GM19351 (cell line): ENCODE measurements at regions not wholly inside any gene's neighbourhood (a gene's known extent, or its start where the extent isn't known, plus 50 kb on each side); places are given as distances from the start of the nearest gene placed in this dataset.

Experiments
- ATAC-seq: cut with Tn5 transposase; IDR thresholded peaks from one replicate; pipeline ENCODE4 v1.9.1; 2021; ENCODE audit warnings: mild to moderate bottlenecking, moderate library complexity; ENCODE audit not compliant: unreplicated experiment

DNA sequence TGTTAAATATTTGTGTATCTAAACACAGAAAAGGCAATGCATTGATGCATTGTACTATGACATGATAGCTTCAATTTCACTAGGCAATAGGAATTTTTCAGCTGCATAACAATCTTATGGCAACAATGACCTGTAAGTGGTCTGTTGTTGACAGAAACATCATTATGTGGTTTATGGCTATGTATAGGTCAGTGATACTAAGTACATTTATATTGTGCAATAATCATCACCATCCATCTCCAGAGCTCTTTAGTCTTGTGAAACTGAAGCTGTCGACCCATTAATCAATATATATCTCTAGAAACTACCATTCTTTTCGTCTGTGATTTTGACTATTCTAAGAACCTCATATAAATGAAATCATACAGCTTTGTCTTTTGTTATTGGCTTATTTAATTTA lies 200.1 kb upstream of the ZNF717 start:
- ATAC-seq = no peak

DNA sequence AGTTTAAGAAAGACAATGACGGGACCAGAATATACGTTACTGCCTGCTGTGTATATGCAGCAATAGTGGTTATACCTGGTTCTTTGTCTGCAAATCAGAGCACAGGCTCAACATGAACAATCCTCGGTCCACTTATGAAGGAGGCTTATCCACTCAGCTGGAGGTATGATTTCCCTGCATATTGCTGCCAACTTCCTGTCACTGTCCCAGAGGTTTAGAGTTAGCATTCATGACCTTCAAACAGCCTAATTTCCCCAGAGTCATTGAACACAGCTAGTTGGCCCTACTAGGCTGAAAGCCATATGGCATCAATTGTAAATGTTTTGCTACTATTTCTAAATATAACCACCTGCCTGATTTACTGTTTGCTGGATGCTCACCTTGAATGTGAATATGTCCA lies 224.9 kb upstream of the ZNF717 start:
- ATAC-seq = no peak

DNA sequence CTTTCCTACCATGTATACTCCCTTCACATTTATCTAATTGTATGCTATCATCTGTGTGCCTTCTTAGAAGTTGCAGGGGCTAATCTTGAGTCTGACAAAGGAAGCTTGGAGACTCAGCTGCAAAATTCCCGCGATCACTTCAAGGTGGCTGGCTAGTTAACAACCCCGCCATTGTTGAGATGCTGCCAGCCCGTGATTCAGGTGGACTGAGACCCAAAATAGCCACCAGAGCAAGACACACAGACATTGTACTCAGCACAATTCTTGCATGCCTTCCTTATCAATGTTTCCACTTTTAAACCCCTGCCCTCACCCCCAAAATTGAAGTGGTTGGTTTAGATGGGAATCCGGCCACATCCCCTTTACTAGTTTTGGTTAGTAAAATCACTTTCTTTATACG lies 225.8 kb upstream of the ZNF717 start:
- no peak for ATAC-seq

DNA sequence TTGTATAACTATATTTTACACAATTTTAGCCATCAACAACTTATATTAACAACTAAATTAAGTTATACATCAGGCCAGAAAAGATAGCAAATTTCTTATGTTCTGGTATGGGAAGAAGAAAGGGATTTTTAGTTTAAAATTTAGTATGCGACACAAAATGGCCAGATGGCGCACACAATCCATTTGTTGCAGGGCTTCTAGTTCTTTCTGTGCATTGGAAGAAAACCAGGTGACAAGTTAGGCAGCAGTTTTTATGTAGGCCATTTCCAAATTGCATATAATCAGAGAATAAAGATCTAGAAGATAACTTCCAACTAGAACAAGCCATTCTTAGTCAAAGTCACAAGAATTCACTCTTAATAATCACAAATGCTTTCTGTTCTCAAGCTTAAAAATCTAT lies 230.1 kb upstream of the ZNF717 start:
- ATAC-seq = no peak

DNA sequence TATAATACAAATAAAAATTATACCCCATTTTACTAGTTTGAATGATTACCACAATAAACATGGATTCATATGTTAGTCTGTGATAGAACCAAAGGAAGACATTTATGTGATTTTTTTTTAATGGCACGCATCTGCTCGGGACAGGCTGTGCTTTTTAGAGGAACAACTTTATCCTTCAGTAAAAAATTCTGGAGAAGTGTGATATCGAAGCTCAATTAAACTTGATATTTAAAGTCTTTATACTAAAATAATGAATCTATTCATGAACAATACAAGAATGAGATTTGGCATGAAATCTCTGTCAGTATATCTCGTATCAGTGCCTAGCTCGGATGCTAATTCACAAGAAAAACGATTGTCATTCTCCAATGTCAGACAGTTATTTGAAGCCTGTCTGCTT lies 230.8 kb upstream of the ZNF717 start:
- ATAC-seq = no peak

DNA sequence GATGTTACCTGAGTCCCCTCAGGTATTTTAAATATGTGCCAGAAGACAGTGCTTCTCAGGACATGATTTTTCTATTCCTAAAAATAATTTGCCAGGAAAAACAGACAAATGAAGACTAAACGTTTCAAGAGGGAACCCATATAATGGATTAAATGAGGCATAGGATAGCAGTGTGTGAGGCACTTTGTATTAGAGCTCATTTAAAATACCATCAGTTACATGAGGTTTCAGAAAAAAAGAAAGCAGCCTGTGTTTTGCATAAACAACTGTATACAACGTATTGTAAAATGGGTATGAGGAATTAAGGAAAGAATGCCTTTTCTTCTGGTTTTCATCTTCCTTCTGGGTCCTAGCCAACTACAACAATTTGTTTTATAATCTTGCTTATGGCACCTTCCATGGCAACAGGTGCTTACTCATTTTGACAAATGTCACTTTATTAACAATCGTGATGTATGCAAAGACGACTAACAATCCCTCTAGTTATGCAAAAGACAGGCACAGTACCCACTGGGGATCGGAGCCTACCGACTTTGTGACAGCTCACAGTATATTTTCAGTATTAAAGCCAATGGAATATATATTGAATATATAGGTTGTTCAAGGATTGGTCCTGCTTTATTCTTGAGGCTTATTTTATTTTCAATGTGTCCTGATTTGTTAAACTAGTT lies 231.6 kb upstream of the ZNF717 start:
- no peak for ATAC-seq

DNA sequence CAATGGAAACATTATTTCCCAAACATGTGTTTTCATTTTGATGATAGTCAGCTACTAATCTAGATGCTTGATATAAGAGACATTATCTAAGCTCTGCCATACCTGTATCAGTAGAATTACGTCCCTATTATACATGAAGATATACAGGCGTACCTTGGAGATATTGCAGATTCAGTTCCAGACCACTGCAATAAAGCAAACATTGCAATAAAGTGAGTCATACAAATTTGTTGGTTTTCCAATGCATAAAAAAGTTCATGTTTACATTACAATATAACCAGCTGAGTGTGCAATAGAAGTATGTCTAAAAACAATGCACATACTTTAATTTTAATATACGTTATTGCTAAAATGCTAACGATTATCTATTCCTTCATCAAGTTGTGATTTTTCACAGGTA lies 236.0 kb upstream of the ZNF717 start:
- no peak for ATAC-seq

DNA sequence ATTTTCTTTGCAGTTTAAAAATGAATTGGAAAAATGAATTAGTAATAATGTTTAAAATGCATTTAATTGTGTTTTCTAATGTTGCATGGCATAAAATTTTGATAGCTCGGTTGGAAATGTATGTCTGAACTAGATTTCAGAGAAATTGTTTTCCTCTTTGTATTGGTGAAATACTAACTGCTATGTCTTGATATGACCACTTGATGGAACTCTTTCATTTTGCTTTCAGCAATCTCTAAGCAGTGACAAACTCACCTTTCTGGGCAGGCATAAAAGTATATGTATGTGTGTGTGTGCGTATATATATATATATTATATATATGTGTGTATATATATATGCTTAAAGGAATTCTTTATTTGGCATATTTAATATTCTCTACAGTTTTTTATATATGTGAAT lies 239.3 kb upstream of the ZNF717 start:
- no peak for ATAC-seq

DNA sequence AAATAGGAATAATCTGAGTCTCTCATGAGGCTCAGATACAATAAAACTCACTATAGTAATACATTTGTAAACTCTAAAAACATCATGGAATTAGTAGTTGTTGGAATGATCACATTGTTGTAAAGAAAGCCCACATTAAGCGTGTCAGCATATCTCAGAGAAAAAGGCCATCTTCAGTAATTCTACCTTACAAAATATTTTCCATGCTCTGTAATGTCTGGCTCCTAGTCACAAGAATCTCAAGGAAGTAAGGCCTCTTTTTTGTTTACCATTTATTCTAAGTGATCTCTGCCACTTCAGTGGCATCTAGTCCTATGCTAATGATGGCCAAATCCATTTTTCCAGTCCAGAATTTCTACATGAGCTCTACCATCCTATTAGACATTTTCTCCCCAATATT lies 240.2 kb upstream of the ZNF717 start:
- ATAC-seq = no peak

DNA sequence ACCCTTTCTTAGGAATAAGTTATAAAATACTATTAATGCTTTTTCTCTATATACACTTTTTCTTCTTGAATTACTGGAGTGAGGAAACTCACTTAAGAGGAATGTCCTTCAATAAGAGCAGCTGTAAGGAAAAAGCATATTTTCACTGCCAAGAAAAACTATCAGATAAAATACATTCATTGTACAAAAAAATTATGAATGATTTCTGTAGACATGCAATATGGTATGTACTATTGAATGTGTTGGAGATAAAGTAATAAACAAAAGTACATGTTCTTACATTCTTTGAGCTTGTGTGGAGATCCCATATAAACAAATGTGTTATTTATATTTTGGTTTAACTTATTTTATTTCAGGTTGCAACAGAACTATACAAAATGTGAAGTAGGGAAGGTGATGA lies 241.0 kb upstream of the ZNF717 start:
- no peak for ATAC-seq

DNA sequence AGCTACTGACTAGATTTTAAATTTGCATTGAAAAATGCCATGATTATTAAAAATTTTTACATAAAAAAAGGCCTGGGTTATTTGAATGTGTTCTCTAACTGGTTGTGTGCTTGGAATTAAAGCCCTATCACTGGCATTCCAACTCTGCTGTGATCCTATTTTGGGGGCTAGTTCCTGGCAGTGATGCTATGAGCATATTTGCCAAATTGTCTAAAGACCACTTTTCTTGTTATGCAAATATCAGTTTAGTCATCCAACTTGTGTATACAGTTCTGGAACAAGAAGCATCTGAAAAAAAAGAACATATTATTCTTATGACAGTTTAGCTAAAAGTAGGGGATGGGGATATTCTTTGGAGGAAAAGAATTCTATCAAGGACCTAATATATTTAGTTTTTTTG lies 243.4 kb upstream of the ZNF717 start:
- no peak for ATAC-seq

DNA sequence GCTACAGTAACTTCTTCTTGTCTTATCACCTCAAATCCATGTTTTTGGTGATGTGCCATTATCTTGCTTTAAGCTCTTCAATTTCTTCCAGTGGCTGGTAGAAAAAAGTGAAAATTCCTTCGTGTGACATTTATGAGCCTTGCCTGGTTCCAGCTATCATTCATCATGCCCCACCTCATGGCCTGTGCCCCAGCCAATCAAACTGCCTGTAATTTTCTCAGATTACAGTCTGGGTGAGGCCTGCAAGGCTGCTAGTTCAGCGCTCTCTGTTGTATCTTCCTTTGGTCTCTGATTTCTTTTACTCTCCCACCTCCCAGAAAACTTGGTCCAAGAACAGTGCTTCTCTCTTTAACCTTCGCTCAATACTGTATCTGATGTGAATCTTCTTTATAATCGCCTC lies 249.3 kb upstream of the ZNF717 start:
- no peak for ATAC-seq

DNA sequence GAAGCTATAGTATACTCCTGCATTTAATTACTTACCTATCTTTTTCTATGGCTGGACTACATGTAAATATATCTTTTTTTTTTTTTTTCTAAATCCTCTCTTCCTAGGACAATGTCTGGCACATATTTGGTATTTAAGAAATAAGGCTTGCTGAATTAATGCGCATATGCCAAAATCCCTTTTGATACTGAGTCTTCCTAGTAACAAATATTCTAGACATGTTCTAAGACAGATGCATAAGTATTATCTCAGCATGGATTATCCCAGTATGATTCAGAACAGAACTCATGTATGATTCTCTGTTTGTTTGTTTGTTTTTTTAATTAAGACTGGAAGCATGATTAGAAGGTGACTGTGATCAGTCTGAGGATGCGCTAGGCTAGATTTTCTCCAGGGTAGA lies 249.8 kb upstream of the ZNF717 start:
- ATAC-seq = no peak

DNA sequence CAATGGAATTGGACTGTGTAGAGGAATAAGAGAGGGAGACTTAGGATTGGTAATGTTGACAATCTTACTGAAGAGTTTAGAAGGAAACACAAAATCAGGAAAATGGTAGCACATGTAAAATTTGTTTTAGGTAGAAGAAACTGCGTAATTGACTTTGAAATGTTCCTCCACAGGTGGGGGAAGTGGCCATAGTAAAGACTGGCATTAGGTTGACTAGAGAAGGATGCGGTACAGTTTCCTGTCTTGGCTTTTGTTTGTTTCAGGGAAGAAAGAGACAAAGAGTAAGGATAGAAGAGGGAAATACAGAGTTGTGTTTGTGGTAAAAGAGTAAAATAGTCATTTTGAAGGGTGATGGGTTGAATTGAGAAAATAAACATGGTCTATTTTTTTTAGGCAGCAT lies 253.6 kb upstream of the ZNF717 start:
- ATAC-seq = no peak

DNA sequence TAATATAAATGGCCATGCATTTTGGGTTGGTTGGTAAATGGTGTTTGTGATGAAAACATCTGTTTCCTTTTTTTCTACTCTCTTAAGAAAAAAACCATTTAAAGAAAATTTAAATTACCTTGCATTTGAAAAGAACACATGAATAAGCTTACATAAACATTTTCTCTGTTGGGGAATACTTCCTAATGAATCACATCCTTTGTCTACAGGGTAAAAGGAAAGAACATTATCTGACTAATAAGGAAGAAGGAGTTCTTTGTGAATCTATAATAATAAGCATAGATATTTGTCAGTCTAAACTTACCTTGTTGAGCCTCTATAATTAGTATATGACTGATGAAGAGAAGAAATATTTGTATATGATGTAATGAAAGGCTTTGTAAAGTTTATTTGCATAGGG lies 254.1 kb upstream of the ZNF717 start:
- ATAC-seq = no peak

DNA sequence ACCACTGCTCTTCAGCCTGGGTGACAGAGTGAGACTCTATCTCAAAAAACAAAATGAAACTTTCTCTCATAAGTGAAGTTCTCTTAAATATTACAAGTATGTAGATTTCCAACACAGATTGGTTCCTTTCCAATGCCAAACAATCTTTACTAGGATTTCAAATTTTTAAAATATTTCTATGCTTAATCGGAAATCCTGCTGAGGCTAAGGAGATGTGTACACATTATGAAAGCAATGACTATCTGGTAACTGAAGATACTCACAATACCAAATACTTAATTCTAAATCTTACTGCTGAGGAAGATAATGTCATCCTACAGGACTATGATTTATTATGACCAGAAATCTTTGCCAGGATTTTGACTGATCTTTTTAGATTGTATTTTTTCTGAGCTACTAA lies 255.6 kb upstream of the ZNF717 start:
- no peak for ATAC-seq

DNA sequence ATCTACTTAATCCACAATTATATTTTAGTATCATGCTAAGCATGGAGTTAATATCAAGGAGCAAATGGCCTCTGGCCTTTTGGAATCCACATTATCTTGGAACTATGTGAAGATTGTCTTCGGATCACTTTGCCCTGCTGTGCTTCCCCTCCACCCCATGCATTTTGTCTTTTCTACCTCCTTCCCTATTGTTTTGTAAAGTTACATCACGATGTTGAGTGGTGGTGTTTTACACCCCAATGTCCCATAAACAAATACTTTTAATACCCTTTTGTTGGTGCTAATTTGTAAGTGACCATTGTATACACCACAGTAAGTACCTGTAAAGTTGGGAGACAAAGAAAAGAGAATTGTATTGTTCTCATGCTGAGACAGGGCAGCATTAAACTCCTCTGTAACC lies 258.4 kb upstream of the ZNF717 start:
- no peak for ATAC-seq

DNA sequence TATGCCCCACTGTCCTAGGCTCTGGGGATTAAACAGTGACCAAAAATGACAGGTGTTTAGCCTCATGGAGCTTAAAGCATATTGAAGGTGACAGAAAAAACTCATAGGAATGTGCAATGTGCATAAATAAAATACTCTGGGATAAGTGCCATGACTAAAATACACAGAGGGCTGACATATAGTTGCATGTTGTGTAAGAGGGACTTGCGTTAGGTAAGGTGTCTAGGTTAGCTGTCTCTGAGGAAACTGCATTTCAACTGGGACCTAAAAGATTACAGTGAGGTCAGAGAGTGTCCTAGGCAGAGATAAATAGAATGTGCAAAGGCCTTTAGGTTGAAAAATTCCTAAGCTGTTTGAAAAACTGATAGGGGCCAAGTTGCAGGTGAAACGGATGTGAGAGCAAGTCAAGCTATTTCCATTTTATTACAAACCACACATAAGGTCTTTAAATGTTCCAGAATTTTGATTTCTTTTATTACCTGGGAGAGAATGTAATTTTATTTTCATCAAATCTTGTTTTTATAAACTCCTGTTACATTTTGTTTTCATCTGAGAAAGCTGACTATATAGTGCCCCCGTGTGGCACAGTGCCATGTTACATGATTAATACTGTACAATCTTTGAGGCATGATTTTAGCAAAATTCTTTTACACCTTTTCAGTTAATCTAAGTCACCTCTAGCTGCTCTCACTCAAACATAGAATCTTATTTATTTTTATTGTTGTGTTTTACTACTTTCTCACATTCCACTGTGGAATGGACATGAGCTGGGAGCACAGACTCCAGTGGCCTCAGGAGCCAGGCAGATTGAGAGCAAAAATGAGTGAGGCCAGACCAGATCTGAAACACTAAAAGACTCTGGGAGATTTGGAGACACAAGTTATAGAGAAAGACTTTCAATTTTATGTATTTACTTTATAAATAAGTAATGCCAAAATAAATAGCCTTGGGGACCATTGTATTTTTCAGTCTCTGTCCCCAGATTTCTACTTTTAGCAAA lies 259.6 kb upstream of the ZNF717 start:
- ATAC-seq = no peak

DNA sequence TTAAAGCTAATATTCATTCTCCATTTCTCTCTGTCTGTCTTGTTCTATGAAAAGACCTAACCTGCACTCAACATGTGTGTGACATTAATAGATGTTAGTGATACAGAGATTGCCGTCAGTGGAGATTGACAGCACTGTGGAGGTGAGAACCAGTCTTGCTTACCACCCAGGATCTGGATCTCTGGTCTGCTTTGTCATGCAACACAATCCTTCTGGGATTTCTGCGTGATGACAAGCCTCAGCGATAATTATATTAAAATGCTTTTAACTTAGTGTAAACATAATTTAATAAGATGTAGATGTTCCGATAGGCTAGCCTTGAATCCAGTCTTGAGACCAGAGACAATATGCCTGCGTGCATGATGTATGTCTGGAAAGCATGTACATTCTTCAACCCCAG lies 262.0 kb upstream of the ZNF717 start:
- no peak for ATAC-seq

DNA sequence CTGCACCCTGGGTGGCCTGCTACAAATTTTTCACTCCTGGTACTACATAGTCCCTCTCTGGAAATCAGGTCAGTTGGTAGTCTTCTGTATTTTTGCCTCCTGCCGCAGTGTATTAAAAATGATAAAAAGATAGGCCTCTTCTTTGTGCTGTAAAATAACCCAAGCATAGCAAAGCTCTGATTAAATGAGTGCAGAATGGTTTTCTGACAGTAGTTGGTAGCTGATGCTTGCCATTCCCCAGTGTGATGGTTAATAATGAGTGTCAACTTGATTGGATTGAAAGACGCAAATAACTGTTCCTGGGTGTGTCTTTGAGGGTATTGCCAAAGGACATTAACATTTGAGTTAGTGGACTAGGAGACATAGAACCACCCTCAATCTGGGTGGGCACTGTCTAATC lies 264.4 kb upstream of the ZNF717 start:
- no peak for ATAC-seq

DNA sequence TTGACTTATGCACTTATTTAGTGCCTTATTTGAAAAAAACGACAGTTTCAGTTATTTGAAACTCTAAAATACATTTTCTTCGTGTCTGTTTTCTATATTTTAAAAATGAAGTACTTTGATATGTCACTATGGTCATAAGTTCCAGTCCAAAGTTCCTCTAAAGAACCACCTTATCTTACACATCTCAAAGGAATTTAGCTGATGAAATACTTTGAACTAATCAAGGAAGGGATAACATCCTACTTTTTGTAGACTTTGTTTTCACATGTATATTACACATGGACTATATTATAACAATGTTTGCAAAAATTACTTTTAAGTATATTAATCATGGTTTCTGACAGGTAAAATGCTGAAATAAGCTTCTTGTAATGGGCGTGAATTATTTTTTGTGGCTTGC lies 265.8 kb upstream of the ZNF717 start:
- ATAC-seq = no peak

DNA sequence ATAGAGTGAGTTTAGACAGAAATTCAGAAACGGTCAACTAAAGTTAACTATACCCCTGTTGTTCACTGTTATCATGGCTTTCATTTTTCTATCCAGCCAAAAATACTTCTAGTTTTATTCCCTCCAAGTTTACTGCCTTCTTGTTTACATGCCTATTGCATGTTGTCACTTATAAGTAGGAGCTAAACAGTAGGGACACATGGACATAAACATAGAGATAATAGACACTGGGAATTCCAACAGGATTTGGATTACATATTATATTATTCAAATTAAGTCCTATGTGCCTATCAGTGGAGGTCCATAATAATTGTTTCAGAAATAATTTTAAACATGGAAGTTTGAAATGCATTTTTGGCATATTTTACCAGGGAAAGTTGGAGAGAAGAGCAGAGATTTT lies 269.1 kb upstream of the ZNF717 start:
- ATAC-seq = no peak
